ENCODE measurements at regions not wholly inside any gene's neighbourhood (a gene's known extent, or its start where the extent isn't known, plus 50 kb on each side); places are given as distances from the start of the nearest gene placed in this dataset.
"Not testable (repeated sequence)": the region's sequence is repeated elsewhere in the genome, so short reads cannot be mapped to it uniquely, and the experiment has no call there.

DNA sequence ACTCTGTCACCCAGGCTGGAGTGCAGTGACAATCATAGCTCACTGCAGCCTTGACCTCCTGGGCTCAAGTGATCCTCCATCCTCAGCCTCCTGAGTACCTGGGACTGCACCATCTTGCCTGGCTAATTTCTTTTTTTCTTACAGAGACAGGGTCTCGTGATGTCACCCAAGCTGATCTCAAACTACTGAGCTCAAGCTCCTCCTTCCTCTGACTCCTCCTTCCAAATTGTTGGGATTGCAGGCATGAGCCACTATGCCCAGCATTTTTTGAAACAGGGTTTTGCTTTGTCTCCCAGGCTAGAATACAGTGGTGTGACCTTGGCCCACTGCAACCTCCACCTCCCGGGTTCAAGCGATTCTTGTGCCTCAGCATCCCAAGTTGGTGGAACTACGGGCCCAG lies 358.3 kb upstream of the MTNR1B start:
- Histone ChIP-seq H3K27ac (no peak overlapping the region), H3K4me1 (no peaks in the 10 kb centered on the region), H3K27me3 (no peaks in the 10 kb centered on the region), H3K36me3 (no peaks in the 10 kb centered on the region), H3K4me3 (no peak overlapping the region), H3K9me3 (no peaks in the 10 kb centered on the region)
- TF ChIP-seq, protein P1, sequence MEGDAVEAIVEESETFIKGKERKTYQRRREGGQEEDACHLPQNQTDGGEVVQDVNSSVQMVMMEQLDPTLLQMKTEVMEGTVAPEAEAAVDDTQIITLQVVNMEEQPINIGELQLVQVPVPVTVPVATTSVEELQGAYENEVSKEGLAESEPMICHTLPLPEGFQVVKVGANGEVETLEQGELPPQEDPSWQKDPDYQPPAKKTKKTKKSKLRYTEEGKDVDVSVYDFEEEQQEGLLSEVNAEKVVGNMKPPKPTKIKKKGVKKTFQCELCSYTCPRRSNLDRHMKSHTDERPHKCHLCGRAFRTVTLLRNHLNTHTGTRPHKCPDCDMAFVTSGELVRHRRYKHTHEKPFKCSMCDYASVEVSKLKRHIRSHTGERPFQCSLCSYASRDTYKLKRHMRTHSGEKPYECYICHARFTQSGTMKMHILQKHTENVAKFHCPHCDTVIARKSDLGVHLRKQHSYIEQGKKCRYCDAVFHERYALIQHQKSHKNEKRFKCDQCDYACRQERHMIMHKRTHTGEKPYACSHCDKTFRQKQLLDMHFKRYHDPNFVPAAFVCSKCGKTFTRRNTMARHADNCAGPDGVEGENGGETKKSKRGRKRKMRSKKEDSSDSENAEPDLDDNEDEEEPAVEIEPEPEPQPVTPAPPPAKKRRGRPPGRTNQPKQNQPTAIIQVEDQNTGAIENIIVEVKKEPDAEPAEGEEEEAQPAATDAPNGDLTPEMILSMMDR (IDR thresholded peaks at IDR 0.05): no peak
- TF ChIP-seq POLR2A (IDR thresholded peaks at IDR 0.05): no peak
- DNase-seq: no peak

DNA sequence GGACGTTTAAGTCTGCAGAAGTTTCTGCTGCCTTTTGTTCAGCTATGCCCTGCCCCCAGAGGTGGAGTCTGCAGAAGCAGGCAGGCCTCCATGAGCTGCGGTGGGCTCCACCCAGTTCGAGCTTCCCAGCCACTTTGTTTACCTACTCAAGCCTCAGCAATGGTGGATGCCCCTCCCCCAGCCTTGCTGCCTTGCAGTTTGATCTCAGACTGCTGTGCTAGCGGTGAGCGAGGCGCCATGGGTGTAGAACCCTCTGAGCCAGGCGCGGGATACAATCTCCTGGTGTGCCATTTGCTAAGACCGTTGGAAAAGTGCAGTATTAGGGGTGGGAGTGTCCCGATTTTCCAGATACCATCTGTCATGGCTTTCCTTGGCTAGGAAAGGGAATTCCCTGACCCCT lies 351.4 kb upstream of the MTNR1B start:
- not testable (repeated sequence) for H3K4me1 ChIP-seq, H3K27me3 ChIP-seq, H3K36me3 ChIP-seq, H3K4me3 ChIP-seq, DNase-seq, H3K9me3 ChIP-seq, H3K27ac ChIP-seq

DNA sequence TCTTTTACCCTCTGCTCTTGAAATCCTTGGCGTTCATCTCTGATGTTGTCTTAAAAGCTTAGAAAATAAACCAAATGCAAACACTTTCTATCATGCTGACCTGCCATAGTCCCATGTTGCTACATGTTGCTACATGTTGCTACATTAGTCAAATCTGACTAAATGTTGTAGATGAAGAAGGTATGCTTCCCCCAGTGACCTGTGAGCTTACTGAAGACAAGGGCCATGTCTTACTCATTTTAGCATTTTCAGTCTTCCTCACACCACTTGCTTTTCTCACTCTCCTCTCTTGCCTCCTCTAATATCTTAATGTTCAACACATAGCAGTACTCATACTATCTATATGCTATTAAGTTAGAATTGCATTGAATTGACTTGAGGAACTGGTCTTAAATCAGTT lies 346.4 kb upstream of the MTNR1B start:
- DNase-seq: no peak
- H3K4me1 ChIP-seq: no peaks in the 10 kb centered on the region
- H3K9me3 ChIP-seq: no peaks in the 10 kb centered on the region
- no peak overlapping the region for H3K4me3 ChIP-seq
- H3K27me3 ChIP-seq: no peaks in the 10 kb centered on the region
- H3K36me3 ChIP-seq: no peaks in the 10 kb centered on the region
- TF ChIP-seq POLR2A (IDR thresholded peaks at IDR 0.05): no peak
- TF ChIP-seq, protein P1 (IDR thresholded peaks at IDR 0.05): no peak
- H3K27ac ChIP-seq: no peak overlapping the region

DNA sequence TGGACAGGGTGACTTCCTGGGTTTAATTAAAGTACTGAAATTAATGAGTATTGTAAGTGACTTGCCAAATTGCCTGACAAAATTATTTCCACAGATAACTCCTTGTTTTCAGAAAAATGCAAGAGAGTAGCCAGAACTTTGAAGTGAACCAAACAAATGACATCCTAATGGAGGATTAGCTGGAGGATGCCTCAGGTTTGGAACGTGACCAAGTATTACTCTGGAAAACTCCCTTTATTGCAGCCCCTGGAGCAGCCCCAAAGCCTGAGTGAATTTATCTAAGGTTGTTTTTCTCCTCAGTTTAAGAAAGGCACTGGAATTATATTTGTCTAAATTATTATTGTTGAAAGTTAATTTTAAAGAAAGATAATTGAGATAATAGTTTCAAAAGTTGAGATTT lies 343.6 kb upstream of the MTNR1B start:
- Histone ChIP-seq H3K27me3 (no peaks in the 10 kb centered on the region), H3K9me3 (no peaks in the 10 kb centered on the region), H3K4me1 (no peaks in the 10 kb centered on the region), H3K36me3 (no peaks in the 10 kb centered on the region), H3K27ac (no peak overlapping the region), H3K4me3 (no peak overlapping the region)
- no peak for DNase-seq
- no peak for TF ChIP-seq POLR2A (IDR thresholded peaks at IDR 0.05)
- TF ChIP-seq, protein P1 (IDR thresholded peaks at IDR 0.05): no peak

DNA sequence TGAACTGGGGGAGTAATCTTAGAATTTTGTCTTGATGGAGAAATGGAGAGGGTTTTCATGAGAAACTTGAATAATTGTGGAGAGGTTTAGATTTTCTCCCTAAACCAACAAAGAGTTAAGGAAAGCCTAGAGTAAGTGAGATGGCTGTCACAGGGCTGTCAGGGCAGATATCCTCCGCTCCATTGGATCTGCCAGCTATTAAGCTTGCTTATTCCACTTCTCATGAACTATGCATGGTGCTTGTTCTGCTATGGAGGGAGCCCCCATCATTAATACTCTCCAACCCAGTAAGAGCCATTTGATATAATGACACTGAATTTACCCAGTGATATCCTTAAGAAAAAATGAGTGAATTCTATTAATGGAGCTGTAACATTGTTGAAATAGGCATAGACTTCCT lies 342.8 kb upstream of the MTNR1B start:
- Histone ChIP-seq H3K4me1 (no peaks in the 10 kb centered on the region), H3K4me3 (no peak overlapping the region), H3K27me3 (no peaks in the 10 kb centered on the region), H3K36me3 (no peaks in the 10 kb centered on the region), H3K9me3 (no peaks in the 10 kb centered on the region), H3K27ac (no peak overlapping the region)
- TF ChIP-seq POLR2A (IDR thresholded peaks at IDR 0.05): no peak
- TF ChIP-seq, protein P1 (IDR thresholded peaks at IDR 0.05): no peak
- DNase-seq: no peak

DNA sequence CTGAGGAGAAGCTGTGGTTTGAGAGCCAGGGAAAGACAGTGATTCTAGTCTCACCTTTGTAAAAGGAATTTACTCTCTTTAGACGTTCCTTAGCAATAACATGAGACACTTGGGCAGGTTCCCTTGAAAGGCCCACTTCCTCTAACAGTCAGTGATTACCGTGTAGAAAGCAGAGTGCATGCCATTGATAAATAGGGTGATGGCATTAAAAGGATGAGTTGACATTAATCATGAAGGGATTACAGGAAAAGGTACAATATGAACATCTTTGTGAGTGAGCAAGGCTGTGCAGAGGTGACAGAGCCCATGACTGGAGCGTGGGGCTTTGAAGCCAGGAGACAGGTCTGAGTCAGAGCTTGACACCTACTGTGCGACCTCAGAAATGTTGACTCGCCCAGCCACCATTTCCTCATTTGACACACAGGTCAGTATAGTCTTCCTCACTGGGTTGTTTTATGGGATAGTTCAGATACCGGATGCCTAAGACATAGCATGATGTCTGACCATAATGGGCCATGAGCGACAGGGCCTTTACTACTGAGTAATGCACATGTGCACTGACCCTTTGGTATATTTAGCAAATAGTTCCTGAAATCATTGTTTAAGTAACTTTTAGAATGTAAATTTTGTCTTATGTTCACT lies 341.7 kb upstream of the MTNR1B start:
- TF ChIP-seq POLR2A (IDR thresholded peaks at IDR 0.05): no peak
- TF ChIP-seq, protein P1 (IDR thresholded peaks at IDR 0.05): no peak
- H3K27ac ChIP-seq: no peak overlapping the region
- H3K4me1 ChIP-seq: no peaks in the 10 kb centered on the region
- no peaks in the 10 kb centered on the region for H3K36me3 ChIP-seq
- H3K27me3 ChIP-seq: no peaks in the 10 kb centered on the region
- H3K4me3 ChIP-seq: no peak overlapping the region
- no peaks in the 10 kb centered on the region for H3K9me3 ChIP-seq
- DNase-seq: no peak

All from Peyer's patch (tissue), 4 donors.